OCI-LY1 (cell line): ENCODE measurements at regions not wholly inside any gene's neighbourhood (a gene's known extent, or its start where the extent isn't known, plus 50 kb on each side); places are given as distances from the start of the nearest gene placed in this dataset.

Experiments used
- H2AFZ ChIP-seq: fragments of 200-600 bp; sonication (generic), shearing (Covaris generic); 2 replicates; pipeline ENCODE4 v1.6.0; 2014; ENCODE audit warnings: antibody characterized with exemption, mild to moderate bottlenecking, low read length
- H3F3A ChIP-seq: fragments of 200-600 bp; sonication (generic), shearing (Covaris generic); 2 replicates; pipeline ENCODE4 v1.6.0; 2014; ENCODE audit warnings: mild to moderate bottlenecking, antibody characterized with exemption, low read length, moderate library complexity; ENCODE audit not compliant: insufficient read depth
- H3K27ac ChIP-seq: fragments of 200-600 bp; sonication (generic); 2 replicates; pipeline ENCODE4 v1.5.1; 2014; ENCODE audit warnings: low read length, mixed run types, mild to moderate bottlenecking, low read depth; ENCODE audit not compliant: poor library complexity, severe bottlenecking
- H3K27me3 ChIP-seq: fragments of 200-600 bp; sonication (generic); 2 replicates; pipeline ENCODE4 v1.6.0; 2014; ENCODE audit warnings: antibody characterized with exemption, mild to moderate bottlenecking, low read length, moderate library complexity; ENCODE audit not compliant: insufficient read depth
- H3K36me3 ChIP-seq: fragments of 200-600 bp; sonication (generic); 2 replicates; pipeline ENCODE4 v1.6.1; 2014; ENCODE audit warnings: mild to moderate bottlenecking, antibody characterized with exemption, low read length, moderate library complexity, mixed read lengths; ENCODE audit not compliant: insufficient read depth
- H3K4me1 ChIP-seq: fragments of 200-600 bp; sonication (generic); 2 replicates; pipeline ENCODE4 v1.5.1; 2014; ENCODE audit warnings: mild to moderate bottlenecking, low read length, moderate library complexity; ENCODE audit not compliant: insufficient read depth, severe bottlenecking
- H3K4me2 ChIP-seq: fragments of 200-600 bp; sonication (generic), shearing (Covaris generic); 2 replicates; pipeline ENCODE4 v1.6.1; 2014; ENCODE audit warnings: low read length
- H3K4me3 ChIP-seq: fragments of 200-600 bp; sonication (generic); 2 replicates; pipeline ENCODE4 v1.5.1; 2014; ENCODE audit warnings: low read length, low read depth, mild to moderate bottlenecking, mixed read lengths; ENCODE audit not compliant: poor library complexity, severe bottlenecking
- H3K79me2 ChIP-seq: fragments of 200-600 bp; shearing (Covaris generic); 2 replicates; pipeline ENCODE4 v1.6.1; 2016; ENCODE audit warnings: mixed run types, low read length, mixed read lengths; ENCODE audit not compliant: insufficient read depth
- H3K9ac ChIP-seq: fragments of 200-600 bp; sonication (generic), shearing (Covaris generic); 2 replicates; pipeline ENCODE4 v1.6.1; 2014; ENCODE audit warnings: mild to moderate bottlenecking, low read length, mixed read lengths
- H3K9me2 ChIP-seq: fragments of 200-600 bp; sonication (generic), shearing (Covaris generic); 2 replicates; pipeline ENCODE4 v1.6.1; 2014; ENCODE audit warnings: low read depth, mild to moderate bottlenecking, low read length, mixed read lengths
- H3K9me3 ChIP-seq: fragments of 200-600 bp; shearing (Covaris generic); 2 replicates; pipeline ENCODE4 v1.6.1; 2014; ENCODE audit warnings: low read length, mixed read lengths
- H4K20me1 ChIP-seq: fragments of 200-600 bp; sonication (generic), shearing (Covaris generic); 2 replicates; pipeline ENCODE4 v1.6.0; 2016; ENCODE audit warnings: mild to moderate bottlenecking, low read length; ENCODE audit not compliant: insufficient read depth
- EZH2 ChIP-seq: fragments of 200-600 bp; sonication (generic), shearing (Covaris generic); IDR thresholded peaks from 2 replicates; pipeline ENCODE4 v1.8.0; 2017; ENCODE audit warnings: borderline replicate concordance, mixed run types, mild to moderate bottlenecking, antibody characterized with exemption, low read length, moderate library complexity, mixed read lengths
- TF ChIP-seq, protein P1 (sequence below): fragments of 200-600 bp; sonication (generic), shearing (Covaris generic); IDR thresholded peaks from 2 replicates; pipeline ENCODE4 v1.5.1; 2017; ENCODE audit warnings: mild to moderate bottlenecking, antibody characterized with exemption, low read length, moderate library complexity, mixed read lengths

DNA sequence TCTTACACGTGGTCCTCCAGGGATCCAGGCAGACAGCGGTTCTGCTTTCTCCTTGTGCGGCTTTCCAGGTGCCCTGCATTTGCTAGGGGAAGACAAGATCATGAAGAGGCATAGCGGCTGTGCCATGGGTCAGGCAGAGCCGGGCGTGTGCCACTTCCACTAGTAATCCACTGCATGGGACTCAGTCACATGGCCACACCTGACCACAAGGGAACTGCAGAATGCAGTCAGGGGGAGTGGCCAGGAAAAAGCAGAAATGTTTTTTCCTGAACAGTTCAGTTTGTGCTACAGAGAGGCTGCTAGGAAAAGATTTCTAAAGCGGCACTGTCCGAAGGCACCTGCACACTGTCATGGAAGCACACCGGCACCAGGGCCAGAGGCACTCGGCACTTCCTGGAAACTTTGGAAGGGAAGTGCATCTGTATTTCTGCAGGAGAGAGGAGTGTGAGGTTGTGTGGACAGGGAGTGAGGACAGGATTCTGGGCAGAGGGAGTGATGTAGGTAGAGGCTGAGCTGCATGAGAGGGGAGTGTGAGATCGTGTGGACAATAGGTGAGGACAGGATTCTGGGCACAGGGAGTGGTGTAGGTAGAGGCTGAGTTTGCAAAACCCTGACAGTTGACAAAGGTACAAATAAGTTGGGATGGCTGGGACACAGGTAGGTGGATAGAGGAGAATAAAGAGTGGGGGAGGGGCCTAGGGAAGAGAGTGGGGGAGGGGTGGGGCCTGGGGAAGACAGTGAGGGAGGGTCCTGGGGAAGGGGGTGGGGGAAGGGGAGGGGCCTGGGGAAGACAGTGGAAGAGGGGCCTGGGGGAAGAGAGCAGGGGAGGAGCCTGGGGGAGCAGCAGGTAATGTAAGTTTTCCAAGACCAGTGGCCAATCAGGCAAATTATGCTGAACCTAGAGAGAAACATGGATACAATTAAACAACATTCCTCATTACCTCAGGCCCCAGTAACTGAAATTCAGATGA, 1436.3 kb downstream of the TBC1D22A start:
- H3K36me3 ChIP-seq, result no peaks in the 10 kb centered on the region; the same call in 1 of the 2 replicates
- H3K9me2 ChIP-seq, result no peaks in the 10 kb centered on the region
- no peak overlapping the region for H2AFZ ChIP-seq

DNA sequence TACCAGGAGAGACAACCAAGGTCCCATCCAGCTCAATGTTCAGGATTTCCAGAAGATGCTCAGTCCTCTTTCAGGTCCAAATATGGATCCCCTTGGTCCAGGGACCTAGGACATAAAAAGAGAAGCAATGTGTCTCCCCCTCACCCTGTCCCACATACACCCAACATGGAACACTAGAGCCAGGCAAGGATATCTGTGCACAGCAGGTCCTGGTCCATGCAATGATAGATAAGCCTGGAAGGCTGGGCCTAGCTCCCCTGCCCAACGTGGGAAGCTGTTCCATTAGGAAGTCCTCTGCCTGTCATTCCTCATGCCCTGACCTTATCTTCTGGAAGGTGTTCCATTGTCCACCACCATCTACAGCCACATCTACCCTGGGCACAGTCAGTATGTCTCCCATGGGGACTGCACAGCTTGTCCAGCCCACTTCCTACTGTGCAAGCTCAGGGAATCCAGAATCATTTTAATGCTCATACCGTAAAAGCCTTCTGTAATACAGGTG, 1434.8 kb downstream of the TBC1D22A start:
- Histone ChIP-seq H3K27ac (no peak overlapping the region), H3K4me3 (no peak overlapping the region), H3K9me3 (peaks cover under 1% of the 10 kb centered on the region; the same call in 1 of the 2 replicates), H3K79me2 (no peaks in the 10 kb centered on the region), H3F3A (no peaks in the 10 kb centered on the region), H3K4me2 (no peak overlapping the region), H3K9ac (no peak overlapping the region), H3K27me3 (no peaks in the 10 kb centered on the region), H2AFZ (no peak overlapping the region), H3K36me3 (no peaks in the 10 kb centered on the region; the same call in 1 of the 2 replicates), H3K9me2 (no peaks in the 10 kb centered on the region), H3K4me1 (no peaks in the 10 kb centered on the region), H4K20me1 (no peaks in the 10 kb centered on the region)
- TF ChIP-seq, protein P1, sequence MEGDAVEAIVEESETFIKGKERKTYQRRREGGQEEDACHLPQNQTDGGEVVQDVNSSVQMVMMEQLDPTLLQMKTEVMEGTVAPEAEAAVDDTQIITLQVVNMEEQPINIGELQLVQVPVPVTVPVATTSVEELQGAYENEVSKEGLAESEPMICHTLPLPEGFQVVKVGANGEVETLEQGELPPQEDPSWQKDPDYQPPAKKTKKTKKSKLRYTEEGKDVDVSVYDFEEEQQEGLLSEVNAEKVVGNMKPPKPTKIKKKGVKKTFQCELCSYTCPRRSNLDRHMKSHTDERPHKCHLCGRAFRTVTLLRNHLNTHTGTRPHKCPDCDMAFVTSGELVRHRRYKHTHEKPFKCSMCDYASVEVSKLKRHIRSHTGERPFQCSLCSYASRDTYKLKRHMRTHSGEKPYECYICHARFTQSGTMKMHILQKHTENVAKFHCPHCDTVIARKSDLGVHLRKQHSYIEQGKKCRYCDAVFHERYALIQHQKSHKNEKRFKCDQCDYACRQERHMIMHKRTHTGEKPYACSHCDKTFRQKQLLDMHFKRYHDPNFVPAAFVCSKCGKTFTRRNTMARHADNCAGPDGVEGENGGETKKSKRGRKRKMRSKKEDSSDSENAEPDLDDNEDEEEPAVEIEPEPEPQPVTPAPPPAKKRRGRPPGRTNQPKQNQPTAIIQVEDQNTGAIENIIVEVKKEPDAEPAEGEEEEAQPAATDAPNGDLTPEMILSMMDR, result no peak

More for the DNA sequence above, 1436.3 kb downstream of the TBC1D22A start:
- Histone ChIP-seq H3K4me3 (no peak overlapping the region), H3K27me3 (no peaks in the 10 kb centered on the region), H3K4me2 (no peak overlapping the region), H3K9me3 (no peaks in the 10 kb centered on the region), H3F3A (no peaks in the 10 kb centered on the region), H3K4me1 (no peaks in the 10 kb centered on the region), H3K9ac (no peak overlapping the region), H3K27ac (no peak overlapping the region), H4K20me1 (no peaks in the 10 kb centered on the region), H3K79me2 (no peaks in the 10 kb centered on the region)
- TF ChIP-seq EZH2, result no peak

DNA sequence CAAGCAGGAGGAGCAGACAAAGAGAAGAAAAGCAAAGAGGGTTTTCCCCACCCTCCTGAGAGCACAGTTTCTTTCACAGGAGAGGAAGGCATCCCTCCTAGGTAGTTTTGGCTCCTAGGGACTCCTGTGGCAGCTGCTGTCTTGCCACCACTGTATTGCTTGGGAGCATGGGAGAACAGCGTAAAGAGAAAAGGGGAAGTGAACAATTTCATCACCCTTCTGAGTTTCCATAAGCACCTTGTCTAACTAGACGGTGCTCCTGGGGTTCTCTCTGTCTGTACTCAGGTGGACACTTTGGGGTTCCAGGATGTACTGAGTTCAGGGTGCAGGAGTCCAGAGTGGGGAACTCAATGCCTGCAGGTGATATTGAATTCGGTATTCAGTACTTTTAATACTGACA, 1430.5 kb downstream of the TBC1D22A start:
- H4K20me1 ChIP-seq, result no peaks in the 10 kb centered on the region
- no peaks in the 10 kb centered on the region; the same call in 1 of the 2 replicates for H3K27me3 ChIP-seq
- peaks cover 11% of the 10 kb centered on the region for H3K9me3 ChIP-seq
- no peaks in the 10 kb centered on the region for H3K4me1 ChIP-seq
- TF ChIP-seq, protein P1, result no peak
- no peak for TF ChIP-seq EZH2
- H3F3A ChIP-seq, result no peaks in the 10 kb centered on the region
- no peak overlapping the region for H3K27ac ChIP-seq
- no peaks in the 10 kb centered on the region for H3K79me2 ChIP-seq
- no peaks in the 10 kb centered on the region for H3K9me2 ChIP-seq
- no peak overlapping the region for H3K4me3 ChIP-seq
- H3K4me2 ChIP-seq, result no peak overlapping the region
- no peak overlapping the region for H3K9ac ChIP-seq
- H2AFZ ChIP-seq, result no peak overlapping the region
- no peaks in the 10 kb centered on the region; the same call in 1 of the 2 replicates for H3K36me3 ChIP-seq
